Liver (tissue), 8 donors: ENCODE measurements at regions not wholly inside any gene's neighbourhood (a gene's known extent, or its start where the extent isn't known, plus 50 kb on each side); places are given as distances from the start of the nearest gene placed in this dataset.
"Not testable (repeated sequence)": the region's sequence is repeated elsewhere in the genome, so short reads cannot be mapped to it uniquely, and the experiment has no call there.

Source experiments
- DNase-seq: peaks from one replicate; pipeline ENCODE4 v3.0.0-alpha.2; 2017; ENCODE audit warnings: low spot score
- H3K27ac ChIP-seq, 2 donors: one replicate each; pipeline ENCODE4 v1.7.0; 2013; ENCODE audit warnings: inconsistent platforms in 2 of 2, low read length in 2 of 2, control low read depth in 1 of 2, low read depth in 1 of 2, mild to moderate bottlenecking in 1 of 2
- H3K27me3 ChIP-seq, 4 donors: one replicate each; pipeline versions ENCODE4 v1.6.1 to v1.7.0; 2013; ENCODE audit warnings: low read length in 3 of 4, inconsistent platforms in 1 of 4, mild to moderate bottlenecking in 1 of 4, moderate library complexity in 1 of 4; ENCODE audit not compliant: control insufficient read depth in 4 of 4, insufficient read depth in 4 of 4
- H3K36me3 ChIP-seq, 4 donors: one replicate each; pipeline versions ENCODE4 v1.6.1 to v1.7.0; 2013; ENCODE audit warnings: low read length in 3 of 4, mild to moderate bottlenecking in 3 of 4, low read depth in 1 of 4, moderate library complexity in 1 of 4; ENCODE audit not compliant: control insufficient read depth in 4 of 4, insufficient read depth in 3 of 4
- H3K4me1 ChIP-seq, 4 donors: one replicate each; pipeline versions ENCODE4 v1.6.1 to v1.7.0; 2013; ENCODE audit warnings: low read length in 3 of 4, mild to moderate bottlenecking in 3 of 4, moderate library complexity in 1 of 4; ENCODE audit not compliant: control insufficient read depth in 4 of 4, insufficient read depth in 4 of 4
- H3K4me3 ChIP-seq, 3 donors: one replicate each; pipeline versions ENCODE4 v1.6.1 to v1.7.0; 2013; ENCODE audit warnings: low read length in 3 of 3, control low read depth in 1 of 3, low read depth in 1 of 3, mild to moderate bottlenecking in 1 of 3
- H3K9ac ChIP-seq, 2 donors: one replicate each; pipeline ENCODE4 v1.7.0; 2013; ENCODE audit warnings: low read length in 2 of 2, mild to moderate bottlenecking in 2 of 2, moderate library complexity in 2 of 2, control low read depth in 1 of 2, low read depth in 1 of 2
- H3K9me3 ChIP-seq, 4 donors: one replicate each; pipeline versions ENCODE4 v1.6.1 to v1.7.0; 2013; ENCODE audit warnings: low read length in 3 of 4; ENCODE audit not compliant: control insufficient read depth in 4 of 4
- CTCF ChIP-seq: fragments of 150-350 bp; IDR thresholded peaks from 2 replicates; pipeline ENCODE4 v1.5.1; 2017; ENCODE audit warnings: improper control_type of control experiment, low read depth, low read length; ENCODE audit not compliant: missing input control
- EGR1 ChIP-seq, 2 donors: IDR thresholded peaks; 2 replicates each; pipeline ENCODE4 v1.6.1; 2016 to 2018; ENCODE audit warnings: antibody characterized with exemption in 2 of 2, low read depth in 2 of 2
- FOXA1 ChIP-seq: IDR thresholded peaks from 2 replicates; pipeline ENCODE4 v1.6.1; 2016; ENCODE audit warnings: antibody characterized with exemption
- GABPA ChIP-seq, 2 donors: IDR thresholded peaks in 1 of 2; conservative IDR thresholded peaks in 1 of 2; 2 replicates each; pipeline ENCODE4 v1.6.1; 2016; ENCODE audit warnings: antibody characterized with exemption in 2 of 2, mild to moderate bottlenecking in 1 of 2, moderate library complexity in 1 of 2
- HNF4A ChIP-seq, 2 donors: conservative IDR thresholded peaks; 2 replicates each; pipeline ENCODE4 v1.6.1; 2016; ENCODE audit warnings: antibody characterized with exemption in 2 of 2, mild to moderate bottlenecking in 2 of 2
- HNF4G ChIP-seq: IDR thresholded peaks from 2 replicates; pipeline ENCODE4 v1.6.1; 2016; ENCODE audit warnings: antibody characterized with exemption
- NR2F2 ChIP-seq: IDR thresholded peaks from 2 replicates; pipeline ENCODE4 v1.6.1; 2016; ENCODE audit warnings: antibody characterized with exemption
- RAD21 ChIP-seq, 2 donors: IDR thresholded peaks; 2 replicates each; pipeline ENCODE4 v1.6.1; 2016; ENCODE audit warnings: antibody characterized with exemption in 2 of 2, mild to moderate bottlenecking in 2 of 2
- REST ChIP-seq: IDR thresholded peaks from 2 replicates; pipeline ENCODE4 v1.6.1; 2016; ENCODE audit warnings: antibody characterized with exemption, mild to moderate bottlenecking
- RXRA ChIP-seq, 2 donors: IDR thresholded peaks; 2 replicates each; pipeline ENCODE4 v1.6.1; 2017 to 2018; ENCODE audit warnings: antibody characterized with exemption in 2 of 2, mild to moderate bottlenecking in 1 of 2
- WGBS: extraction: QIAGEN DNeasy Blood & Tissue Kit; methylation state at CpG from one replicate; pipeline ENCODE4 v1.1.7; 2013; 5-methylcytosine and 5-hydroxymethylcytosine counted together
- donor health status: healthy.
- donor health status: healthy.
- donor health status: healthy.
- donor health status: healthy.
- donor health status: healthy.

GRCh38 chr2:180535289-180535688, 445.1 kb upstream of the UBE2E3 start:
- Histone ChIP-seq H3K4me1 (no peaks in the 10 kb centered on the region), H3K4me3 (no peak overlapping the region), H3K27ac (no peak overlapping the region), H3K9me3 (no peaks in the 10 kb centered on the region), H3K36me3 (no peaks in the 10 kb centered on the region), H3K27me3 (no peaks in the 10 kb centered on the region), H3K9ac (no peak overlapping the region)
- no peak for TF ChIP-seq FOXA1
- TF ChIP-seq HNF4A (conservative IDR thresholded peaks at IDR 0.05) = peak; percentile 17 to 47
- WGBS = 41% methylated on average over 1 of the region's 1 CpG
- no peak for DNase-seq

DNA sequence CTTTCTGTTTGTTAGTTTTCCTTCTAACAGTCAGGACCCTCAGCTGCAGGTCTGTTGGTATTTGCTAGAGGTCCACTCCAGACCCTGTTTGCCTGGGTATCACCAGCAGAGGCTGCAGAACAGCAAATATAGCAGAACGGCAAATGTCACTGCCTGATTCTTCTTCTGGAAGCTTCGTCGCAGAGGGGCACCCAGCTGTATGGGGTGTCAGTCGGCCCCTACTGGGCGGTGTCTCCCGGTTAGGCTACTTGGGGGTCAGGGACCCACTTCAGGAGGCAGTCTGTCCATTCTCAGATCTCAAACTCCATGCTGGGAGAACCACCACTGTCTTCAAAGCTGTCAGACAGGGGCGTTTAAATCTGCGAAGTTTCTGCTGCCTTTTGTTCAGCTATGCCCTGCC, 448.6 kb upstream of the UBE2E3 start:
- not testable (repeated sequence) for H3K36me3 ChIP-seq, H3K9me3 ChIP-seq, H3K4me3 ChIP-seq, H3K27me3 ChIP-seq, H3K9ac ChIP-seq, H3K27ac ChIP-seq, H3K4me1 ChIP-seq, DNase-seq
- 92% methylated on average over 8 of the region's 8 CpGs for WGBS

GRCh38 chr2:180524499-180524898, 455.9 kb upstream of the UBE2E3 start:
- no peak overlapping the region for H3K9ac ChIP-seq
- H3K9me3 ChIP-seq = no peaks in the 10 kb centered on the region
- no peaks in the 10 kb centered on the region for H3K27me3 ChIP-seq
- H3K36me3 ChIP-seq = no peaks in the 10 kb centered on the region
- TF ChIP-seq REST (no peak), NR2F2 (no peak), HNF4A (conservative IDR thresholded peaks at IDR 0.05) (no peak), EGR1 (IDR thresholded peaks at IDR 0.05; ENCODE audit: low read depth in 2 of 2) (no peak), CTCF (no peak), HNF4G (no peak), GABPA (IDR thresholded peaks at IDR 0.05 in 1 of 2, conservative IDR thresholded peaks at IDR 0.05 in 1 of 2) (no peak), RXRA (IDR thresholded peaks at IDR 0.05) (no peak), RAD21 (IDR thresholded peaks at IDR 0.05) (no peak)
- DNase-seq = no peak
- WGBS = 89% methylated on average over 2 of the region's 2 CpGs
- H3K4me1 ChIP-seq = no peaks in the 10 kb centered on the region
- no peak overlapping the region for H3K27ac ChIP-seq
- H3K4me3 ChIP-seq = no peak overlapping the region
